Glomerular visceral epithelial cell (primary cell): ENCODE measurements at regions not wholly inside any gene's neighbourhood (a gene's known extent, or its start where the extent isn't known, plus 50 kb on each side); places are given as distances from the start of the nearest gene placed in this dataset.
"Not testable (repeated sequence)": the region's sequence is repeated elsewhere in the genome, so short reads cannot be mapped to it uniquely, and the experiment has no call there.

Experiments used
- DNase-seq: peaks from one replicate; pipeline ENCODE4 v3.0.0-alpha.2; 2016; ENCODE audit errors: extremely low spot score

DNA sequence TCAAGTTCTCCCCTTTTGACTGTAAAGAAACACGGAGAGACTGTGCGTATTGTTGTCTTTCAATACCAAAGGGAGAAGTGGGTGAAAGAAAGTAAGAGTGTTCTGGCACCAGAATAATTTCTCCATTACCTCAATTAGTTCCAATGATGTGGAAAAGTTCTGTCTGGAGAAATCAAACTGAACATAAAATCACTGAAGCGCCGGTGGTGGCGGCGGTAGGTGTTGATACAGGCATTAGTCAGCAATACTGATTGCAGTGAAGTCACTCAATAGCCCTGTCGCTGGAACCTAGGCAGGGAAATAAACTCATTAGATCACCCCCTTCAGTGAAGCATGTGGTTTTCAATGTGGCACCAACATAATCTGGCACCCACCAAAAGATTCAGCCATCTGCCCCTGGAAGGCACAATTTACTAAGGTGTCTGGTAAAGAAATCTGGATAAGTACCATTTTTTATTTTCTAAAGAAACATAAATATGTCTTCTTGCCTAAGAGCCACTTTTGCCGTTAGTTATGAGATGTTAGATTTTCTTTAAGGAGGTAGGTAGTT is 274.2 kb upstream of the SOX9 start:
- DNase-seq = peak; percentile 49

DNA sequence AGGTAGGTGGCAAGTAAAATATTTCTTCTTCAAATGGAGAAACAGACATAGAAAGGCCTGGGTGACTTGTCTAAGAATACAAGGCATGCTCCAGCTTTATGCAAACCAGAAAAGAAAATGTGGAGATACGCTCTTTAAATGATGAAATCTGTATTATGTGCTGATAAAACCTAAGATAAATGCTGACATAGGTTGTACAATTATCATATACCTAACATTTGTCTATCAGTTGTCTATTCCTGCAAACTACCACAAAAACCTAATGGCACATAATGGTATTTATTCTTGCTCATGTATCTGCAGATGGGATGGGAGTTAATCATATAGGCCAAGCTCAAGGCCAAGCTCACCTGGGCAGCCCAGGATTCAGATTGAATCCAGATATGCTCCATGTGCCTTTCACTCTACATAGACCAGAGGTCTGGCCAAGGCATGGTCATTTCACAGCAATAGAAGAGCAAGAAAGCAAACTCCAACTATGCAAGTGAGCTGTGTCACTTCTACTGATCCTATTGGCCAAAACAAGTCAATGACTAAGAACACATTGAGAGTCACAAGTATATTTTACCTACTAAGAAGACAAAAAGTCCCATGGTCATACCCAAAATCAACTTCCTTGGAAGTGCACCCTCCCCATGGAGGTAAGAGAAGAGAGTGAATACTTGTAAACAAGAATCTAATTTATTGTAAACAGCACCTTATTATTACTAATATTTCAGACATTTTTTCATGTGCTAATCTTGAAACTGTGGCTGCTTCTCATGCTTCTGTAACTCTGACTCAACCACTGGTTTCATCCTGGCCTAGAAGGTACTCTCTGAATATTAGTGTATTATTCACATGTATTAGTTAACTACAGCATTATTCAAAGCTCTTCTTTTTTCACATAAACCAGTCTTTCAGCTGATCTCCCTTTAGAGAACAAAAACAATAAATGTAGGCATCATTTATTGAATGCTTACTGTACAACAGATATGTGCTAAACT is 270.7 kb upstream of the SOX9 start:
- DNase-seq = no peak

DNA sequence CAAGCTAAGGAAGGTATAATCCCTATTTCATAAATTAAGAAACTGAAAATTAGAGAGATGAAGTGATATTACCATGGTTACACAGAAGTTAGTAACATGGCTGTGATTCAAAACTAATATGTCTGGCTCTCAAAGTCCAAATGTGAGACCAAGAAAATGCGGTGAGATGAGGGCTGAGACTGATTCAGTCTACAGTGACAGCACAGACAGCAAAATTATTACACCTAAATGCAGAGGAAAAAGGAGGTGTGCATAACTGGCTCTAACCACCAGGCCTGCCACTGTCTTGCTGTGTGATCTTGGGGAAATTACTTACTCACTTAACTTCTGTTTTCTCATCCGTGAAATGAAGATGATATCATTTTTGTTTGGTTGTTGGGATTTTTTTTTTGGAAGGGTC is 270.0 kb upstream of the SOX9 start:
- no peak for DNase-seq

DNA sequence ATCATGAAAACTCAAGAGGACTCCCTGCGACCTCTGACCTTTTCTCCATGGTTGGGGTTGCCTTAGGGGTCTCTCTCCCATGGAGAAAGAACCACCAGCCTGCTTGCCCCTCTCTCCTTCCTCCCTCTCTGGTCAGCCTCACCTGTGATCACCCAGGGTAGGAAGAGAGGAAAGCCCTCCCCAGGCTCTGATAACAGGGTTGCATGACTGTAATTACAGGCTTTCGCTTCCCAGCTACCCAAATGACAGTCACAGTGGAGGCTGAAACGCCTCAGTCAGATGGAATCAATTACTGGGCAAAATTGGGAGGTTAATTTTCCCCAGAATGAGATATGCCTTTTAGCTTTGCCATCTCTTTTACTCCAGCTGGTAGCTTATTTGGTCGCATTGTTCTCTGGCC is 265.8 kb upstream of the SOX9 start:
- no peak for DNase-seq

DNA sequence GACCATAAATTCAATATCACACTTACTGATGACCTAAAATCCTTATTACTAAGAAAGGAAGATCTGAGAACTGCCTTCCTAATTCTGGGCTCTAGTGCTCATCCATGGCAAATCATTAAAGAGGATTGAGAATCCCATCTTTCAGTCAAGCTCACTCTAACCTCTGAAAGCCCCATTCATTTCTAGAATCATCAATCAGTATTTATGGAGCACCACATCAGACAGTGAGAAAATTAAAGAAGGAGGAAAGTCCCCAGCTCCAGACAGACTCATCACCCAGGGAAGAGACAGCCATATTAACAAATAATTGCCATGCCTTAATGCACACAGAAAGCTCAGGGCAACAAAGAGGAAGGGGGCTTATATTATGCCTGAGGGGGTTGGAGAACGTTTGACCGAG is 256.1 kb upstream of the SOX9 start:
- no peak for DNase-seq

DNA sequence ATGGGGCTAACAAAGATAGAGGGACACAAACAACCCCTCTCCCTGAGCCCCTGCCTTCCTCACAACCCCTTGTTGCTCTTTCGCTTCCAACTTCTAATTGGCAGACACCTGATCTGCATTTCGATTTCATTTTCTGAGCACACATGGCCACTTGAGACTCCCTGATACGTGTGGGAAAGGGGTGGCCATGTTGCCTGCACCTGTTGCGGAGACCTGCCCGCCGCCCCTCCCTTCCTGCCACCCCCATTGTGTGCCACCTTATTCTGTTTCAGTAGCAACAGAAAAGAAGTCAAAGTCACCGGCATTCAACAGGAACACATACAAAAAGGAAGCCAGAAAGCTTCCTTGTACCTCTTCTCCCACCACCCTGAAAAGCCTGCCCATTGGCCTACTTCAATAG is 254.7 kb upstream of the SOX9 start:
- no peak for DNase-seq

DNA sequence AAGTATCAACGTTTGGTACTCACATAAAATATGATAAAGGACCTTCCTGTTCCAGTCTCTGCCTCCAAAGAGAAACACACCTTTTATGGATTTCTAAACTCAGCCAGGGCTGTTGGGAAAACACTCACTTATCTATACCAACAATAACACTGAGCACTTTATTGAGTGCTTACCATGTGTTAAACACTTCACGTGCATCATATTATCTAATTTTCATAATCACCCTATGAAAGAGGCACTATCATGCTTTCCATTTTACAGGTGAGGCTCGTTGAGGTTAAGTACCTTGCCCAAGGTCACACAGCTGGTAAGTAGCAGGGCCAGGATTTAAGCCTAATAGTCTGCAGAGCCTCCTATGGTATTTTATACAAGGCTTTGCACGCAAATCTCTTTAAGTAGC is 251.5 kb upstream of the SOX9 start:
- no peak for DNase-seq

DNA sequence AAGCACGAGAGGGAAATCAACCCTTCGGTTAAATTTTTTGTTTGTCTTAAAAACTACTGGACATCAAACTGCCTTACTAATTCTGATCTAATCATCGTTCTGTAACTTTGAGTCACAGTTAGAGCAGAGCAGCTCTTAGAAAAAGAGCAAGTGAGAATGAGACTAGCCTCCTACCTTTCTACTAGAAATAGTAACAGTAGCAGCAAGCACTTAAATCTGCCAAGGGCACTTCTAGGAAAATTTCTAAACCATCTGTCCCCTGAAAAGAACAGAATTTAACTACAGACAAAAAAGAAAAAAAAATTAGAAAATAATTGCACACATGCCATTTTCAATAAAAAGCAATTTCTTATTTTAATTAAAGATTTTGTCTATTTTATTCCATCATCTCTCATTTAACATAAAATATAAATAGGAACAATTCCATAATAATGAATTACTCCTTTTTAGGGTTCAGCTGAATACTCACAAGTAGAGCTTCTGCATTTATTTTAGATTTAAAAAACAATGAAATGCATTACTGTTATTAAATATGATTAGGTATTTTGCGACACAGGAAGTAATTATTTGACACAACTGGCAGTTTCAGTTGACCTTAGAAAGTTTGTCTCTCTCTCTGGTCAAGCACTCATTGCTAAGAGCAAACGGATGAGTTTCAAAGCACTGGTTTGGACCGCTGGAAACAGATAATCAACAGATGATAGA is 250.8 kb upstream of the SOX9 start:
- DNase-seq = no peak

DNA sequence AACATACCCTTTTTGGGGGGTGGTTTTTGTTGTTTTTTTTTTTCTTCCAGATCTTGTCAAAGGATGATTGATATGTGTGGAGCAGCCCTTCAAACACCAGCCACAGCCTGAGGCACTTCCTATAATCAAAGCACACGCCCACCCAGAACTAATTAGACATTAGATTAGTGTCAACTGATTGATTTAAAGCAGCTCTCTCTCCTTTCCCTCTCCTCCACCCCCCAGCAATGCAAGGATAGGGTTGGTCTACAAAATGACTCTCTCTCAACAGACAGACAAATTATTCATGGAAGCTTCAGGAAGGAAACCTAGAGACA is 250.3 kb upstream of the SOX9 start:
- no peak for DNase-seq

DNA sequence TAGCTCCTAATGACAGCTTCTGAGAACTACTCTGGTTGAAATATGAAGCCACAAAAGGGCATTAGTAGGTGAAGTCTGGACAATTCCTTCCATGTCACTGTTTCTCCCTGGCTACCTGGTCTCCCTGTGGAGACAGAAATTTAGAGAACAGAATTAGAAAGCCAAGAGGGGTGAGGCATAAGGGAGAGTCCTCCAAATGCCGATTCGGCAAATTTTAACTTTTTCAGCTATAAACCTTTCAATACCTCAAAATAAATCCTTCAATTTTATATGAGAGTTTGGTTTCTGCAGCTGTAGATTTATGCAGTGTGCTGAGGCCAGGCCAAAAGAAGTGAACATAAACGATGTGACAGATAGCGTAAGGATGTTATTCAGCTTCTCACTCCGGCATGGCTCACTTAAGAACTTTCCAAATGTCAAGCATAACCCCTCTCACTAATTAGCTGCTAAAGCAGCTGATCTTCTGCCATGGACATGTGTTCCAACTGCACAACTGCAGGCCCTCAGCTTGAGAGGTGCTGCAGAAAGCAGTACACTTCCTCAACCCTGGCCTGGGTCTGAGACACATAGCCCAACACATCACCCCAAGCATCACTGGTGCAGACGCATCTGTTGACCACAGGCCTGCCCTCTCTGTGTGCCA is 247.9 kb upstream of the SOX9 start:
- DNase-seq = no peak

DNA sequence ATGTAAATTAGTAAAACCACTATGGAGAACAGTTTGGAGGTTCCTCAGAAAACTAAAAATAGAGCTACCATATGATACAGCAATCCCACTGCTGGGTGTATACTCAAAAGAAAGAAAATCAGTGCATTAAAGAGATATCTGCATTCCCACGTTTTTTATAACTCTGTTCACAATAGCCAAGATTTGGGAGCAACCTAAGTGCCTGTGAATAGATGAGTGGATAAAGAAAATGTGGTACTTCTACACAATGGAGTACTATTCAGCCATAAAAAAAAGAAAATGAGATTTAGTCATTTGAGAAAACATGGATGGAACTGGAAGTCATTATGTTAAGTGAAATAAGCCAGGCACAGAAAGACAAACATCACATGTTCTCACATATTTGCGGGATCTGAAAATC is 246.0 kb upstream of the SOX9 start:
- not testable (repeated sequence) for DNase-seq

DNA sequence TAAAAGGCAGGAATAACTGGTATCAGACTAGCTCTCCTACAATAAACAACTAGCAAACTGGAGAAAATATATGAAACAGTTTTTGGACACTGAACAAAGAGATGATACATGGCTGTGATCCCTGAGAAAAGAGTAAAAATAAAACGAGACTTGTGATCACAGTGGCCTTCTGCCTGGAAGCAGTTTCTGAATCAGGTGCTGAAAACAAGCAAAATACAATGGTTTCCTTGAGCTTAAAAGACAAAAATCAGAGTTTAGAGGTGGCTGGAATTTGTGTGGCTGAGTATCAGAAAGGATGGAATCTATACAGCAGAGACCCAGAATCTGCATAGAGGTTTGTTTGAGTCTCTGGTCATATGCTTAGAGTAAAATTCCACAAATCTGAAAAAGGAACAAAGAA is 242.5 kb upstream of the SOX9 start:
- DNase-seq = no peak

DNA sequence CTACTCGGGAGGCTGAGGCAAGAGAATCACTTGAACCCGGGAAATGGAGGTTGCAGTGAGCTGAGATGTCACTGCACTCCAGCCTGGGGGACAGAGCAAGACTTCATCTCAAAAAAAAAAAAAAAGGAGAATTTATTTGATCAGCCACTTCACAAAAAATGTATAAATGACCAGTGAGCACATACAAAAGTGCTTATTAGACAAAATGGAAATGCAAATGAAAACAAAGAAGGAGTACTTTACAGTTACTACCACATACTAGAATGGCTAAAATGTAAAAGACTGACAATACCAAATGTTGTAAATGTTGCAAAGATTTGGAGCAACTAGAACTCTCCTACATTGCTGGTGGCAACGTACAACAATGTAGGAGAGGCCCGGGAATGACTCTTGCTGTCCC is 241.8 kb upstream of the SOX9 start:
- DNase-seq = no peak

DNA sequence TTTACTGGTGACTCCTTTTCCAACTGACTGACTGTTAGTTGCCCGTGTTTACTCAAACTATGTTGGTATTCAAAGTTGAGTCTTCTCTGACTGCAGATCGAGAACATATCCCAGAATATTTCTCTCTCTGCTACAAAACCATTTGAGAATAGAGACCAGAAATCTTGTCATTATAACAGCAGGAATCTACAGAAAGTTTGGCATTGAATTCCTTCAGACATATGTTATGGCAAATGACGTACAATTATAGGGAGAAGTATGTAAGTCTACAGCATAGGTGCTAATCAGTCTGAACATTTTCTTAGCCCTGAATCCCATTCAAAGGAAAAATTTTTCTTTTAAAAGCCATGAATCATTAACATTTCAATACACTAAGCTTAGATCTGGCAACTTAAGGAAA is 239.8 kb upstream of the SOX9 start:
- no peak for DNase-seq

DNA sequence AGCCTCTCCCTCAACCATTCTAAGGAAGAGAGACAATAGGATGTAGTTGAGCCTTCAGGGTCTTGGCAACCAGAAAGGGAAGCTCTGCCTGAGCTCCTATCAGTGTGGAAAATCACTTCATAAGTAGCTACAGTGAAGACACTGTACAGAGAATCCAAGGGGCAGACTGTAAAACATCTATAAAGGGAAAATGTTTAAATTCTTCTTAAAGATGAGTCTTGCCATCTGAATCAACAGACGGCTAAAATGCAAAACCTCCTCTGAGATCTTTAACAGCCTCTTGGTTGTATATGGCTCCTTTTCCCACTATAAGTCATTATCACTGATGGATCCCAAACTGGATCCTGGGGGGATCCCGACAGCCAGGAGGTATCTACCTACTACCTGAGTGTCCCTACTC is 239.2 kb upstream of the SOX9 start:
- DNase-seq = no peak

DNA sequence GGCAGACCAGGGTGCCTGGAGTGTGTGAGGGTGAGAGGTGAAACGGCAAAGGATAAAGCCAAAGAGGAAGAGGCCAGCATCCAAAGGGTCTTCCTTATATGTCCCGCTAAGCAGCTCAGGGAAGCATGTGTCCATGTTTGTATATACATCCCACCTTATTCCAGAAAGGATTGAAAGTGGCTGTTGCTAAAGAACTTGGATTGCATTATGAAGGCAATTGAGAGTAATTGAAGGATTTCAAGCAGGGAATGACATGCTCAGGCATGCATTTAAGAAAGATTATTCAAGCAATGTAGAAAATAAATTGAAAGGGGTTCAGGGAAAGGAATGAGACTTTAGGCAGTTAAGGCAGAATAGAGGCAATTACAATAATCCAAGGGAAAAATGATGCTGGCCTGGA is 237.6 kb upstream of the SOX9 start:
- DNase-seq = no peak

DNA sequence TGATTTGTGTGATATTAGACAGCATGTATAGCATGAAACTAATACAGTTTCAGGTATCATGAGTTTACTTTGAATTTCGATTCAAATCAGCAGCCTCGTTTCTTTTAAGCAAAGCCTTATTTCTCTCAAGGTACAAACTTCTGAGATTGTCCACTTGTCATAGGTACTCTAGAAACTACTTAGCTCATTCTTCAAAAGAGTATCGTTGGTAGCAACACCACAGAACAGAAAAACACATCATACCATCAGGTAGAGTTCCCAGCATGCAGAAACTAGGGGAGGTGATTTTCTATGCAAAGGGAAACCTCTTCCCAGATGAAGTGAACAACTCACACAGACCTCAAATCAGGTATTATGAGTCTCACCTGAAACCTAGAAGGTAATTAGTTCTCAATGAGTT is 237.0 kb upstream of the SOX9 start:
- no peak for DNase-seq

DNA sequence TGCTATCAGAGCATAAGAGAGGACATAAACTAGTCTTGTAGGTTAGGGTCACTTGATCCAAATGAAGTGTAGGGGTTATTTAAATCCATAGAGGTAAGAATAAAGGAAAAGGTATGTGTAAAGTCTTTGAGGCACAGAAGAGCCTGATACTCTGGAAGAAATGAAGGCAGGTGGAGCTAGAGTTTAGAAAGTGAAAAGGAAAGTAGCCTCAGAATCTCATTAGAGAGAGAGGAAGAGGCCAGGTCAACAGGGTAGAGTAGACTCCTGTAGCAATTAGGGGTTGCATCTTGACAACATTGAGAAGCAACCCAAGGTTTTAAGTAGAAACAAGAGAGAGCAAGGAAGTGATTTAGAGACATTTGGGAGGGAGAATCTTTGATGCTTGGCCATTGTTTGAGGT is 235.2 kb upstream of the SOX9 start:
- no peak for DNase-seq

DNA sequence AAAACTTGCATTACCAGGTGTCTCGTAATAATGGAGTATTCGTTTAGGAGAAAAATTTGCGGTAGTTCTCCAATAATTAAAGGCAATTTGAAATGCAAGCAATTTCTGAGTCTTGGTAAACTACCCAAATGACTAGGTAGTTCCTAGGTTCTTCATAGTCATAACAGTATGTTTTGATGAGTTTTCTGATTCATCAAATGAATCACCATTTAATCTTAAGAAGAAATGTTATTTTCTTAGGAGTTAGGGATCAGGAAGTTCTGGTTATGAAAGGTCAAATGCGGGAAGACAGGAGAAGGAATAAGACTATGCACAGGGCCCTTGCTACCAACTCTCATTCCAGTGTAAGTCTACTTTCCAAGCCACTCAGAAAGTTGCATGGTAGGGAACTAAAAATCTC is 221.5 kb upstream of the SOX9 start:
- DNase-seq = no peak

DNA sequence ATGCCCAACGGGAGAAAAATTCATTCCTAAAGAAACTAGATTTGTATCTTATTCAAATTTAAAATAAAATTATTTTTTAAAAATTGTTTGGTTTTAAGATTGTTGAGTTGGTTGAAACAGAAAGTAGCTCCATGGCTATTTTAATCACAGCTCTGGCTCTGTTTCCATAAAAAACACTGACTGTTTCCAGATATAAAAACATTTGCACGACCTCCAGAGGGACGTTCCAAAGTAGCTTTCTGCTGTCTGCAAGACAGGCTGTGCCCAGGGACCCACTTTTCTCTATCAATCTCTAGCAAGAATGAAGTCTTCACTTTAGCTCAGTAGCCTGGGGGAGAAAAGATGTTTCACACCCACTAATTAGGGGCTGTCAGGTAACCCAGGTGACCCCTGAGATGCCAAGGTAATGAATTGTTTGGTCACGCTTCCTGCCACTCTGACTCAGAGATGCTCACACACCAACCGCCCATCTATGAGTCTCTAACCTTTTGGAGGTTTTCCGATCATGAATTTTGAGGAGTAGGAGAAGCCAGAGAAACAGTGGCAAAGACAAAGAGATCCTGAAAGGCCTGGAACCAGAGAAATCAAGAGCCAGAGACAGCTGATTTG is 220.1 kb upstream of the SOX9 start:
- peak; percentile 50 for DNase-seq

DNA sequence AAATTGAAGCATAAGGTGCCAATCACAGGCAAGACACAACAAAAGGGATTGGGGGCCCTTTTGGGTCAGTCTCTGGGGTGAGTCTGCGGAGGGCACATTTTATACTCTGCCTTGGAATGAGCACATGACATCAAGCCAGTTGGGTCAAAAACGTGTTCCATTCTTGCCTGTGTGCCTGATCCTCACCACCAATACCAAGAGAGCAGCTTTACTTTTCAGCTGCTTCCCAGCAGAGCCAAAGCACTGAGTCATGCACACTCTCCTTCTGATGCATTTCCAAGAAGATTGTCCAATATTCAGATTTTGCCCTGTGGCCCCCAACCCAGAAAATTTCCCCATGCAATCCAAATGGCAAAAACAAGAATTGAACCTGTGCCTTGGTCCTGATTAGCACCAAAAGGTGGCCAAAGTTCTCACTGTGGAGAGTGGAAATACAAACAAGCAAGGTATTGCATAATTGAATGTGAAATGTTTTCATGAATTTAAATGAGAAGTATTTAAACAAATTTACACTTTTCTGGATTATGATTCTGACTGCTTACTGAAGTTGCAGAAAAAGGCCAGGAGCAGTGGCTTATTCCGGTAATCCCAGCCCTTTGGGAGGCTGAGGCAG is 217.8 kb upstream of the SOX9 start:
- DNase-seq = no peak
